ENCODE measurements at regions not wholly inside any gene's neighbourhood (a gene's known extent, or its start where the extent isn't known, plus 50 kb on each side); places are given as distances from the start of the nearest gene placed in this dataset.
A peak's percentile ranks its signal among the peaks of the same experiment; 100 is the strongest.

- Histone ChIP-seq H3K27ac (ENCODE audit: low read depth, low read length, severe bottlenecking) (no peak overlapping the region), H3K4me3 (ENCODE audit: extremely low read depth, insufficient read depth, low read length, poor library complexity, severe bottlenecking) (no peak overlapping the region), H3K4me1 (ENCODE audit: control insufficient read depth, insufficient read depth, low read length, poor library complexity, severe bottlenecking) (peaks cover 4% of the 10 kb centered on the region), H3K9me3 (ENCODE audit: control insufficient read depth, low read length) (no peaks in the 10 kb centered on the region), H3K36me3 (ENCODE audit: control insufficient read depth, insufficient read depth, low read length) (no peaks in the 10 kb centered on the region)
- WGBS, 2 experiments (ENCODE audit: insufficient coverage in 2 of 2) = 100% methylated on average over 1 of the region's 1 CpG; no CpG with 5 or more reads in 1 of the 2 experiments
Observed at GRCh38 chr5:109961751-109962150, 272.0 kb downstream of the MAN2A1 start.

- H3K36me3 ChIP-seq (ENCODE audit: control insufficient read depth, insufficient read depth, low read length) = no peaks in the 10 kb centered on the region
- no peak overlapping the region for H3K4me3 ChIP-seq (ENCODE audit: extremely low read depth, insufficient read depth, low read length, poor library complexity, severe bottlenecking)
- no peaks in the 10 kb centered on the region for H3K4me1 ChIP-seq (ENCODE audit: control insufficient read depth, insufficient read depth, low read length, poor library complexity, severe bottlenecking)
- H3K27ac ChIP-seq (ENCODE audit: low read depth, low read length, severe bottlenecking) = no peak overlapping the region
- WGBS, 2 experiments (ENCODE audit: insufficient coverage in 2 of 2) = 81 to 82% methylated on average over 1 of the region's 1 CpG
- no peaks in the 10 kb centered on the region for H3K9me3 ChIP-seq (ENCODE audit: control insufficient read depth, low read length)
Observed at GRCh38 chr5:109962882-109963603, 273.3 kb downstream of the MAN2A1 start.

- Histone ChIP-seq H3K9me3 (ENCODE audit: control insufficient read depth, low read length) (no peaks in the 10 kb centered on the region), H3K4me1 (ENCODE audit: control insufficient read depth, insufficient read depth, low read length, poor library complexity, severe bottlenecking) (no peaks in the 10 kb centered on the region), H3K36me3 (ENCODE audit: control insufficient read depth, insufficient read depth, low read length) (no peaks in the 10 kb centered on the region), H3K27ac (ENCODE audit: low read depth, low read length, severe bottlenecking) (no peak overlapping the region), H3K4me3 (ENCODE audit: extremely low read depth, insufficient read depth, low read length, poor library complexity, severe bottlenecking) (no peak overlapping the region)
- 80 to 83% methylated on average over 1 of the region's 3 CpGs for WGBS, 2 experiments (ENCODE audit: insufficient coverage in 2 of 2)
Observed at GRCh38 chr5:109964136-109964535, 274.4 kb downstream of the MAN2A1 start.

DNA sequence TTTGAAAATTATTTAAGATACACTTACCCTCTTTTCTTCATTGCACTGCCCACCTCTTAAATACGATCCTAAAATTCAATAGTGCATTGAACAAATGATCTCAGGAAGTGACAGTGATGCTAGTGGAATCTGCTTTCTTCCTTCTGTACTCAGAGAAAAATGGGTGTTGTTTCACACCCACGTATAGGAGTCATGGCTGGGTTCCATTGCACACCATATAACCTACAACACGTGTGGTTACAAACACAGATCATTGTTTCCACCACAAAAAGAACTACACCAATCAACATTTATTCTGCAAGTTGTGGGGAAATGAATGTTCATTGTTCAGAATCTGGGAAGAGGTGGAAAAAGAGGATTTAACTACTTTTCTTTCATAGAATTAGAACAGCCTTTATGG lies 275.9 kb downstream of the MAN2A1 start:
- no peak overlapping the region for H3K4me3 ChIP-seq (ENCODE audit: extremely low read depth, insufficient read depth, low read length, poor library complexity, severe bottlenecking)
- H3K27ac ChIP-seq (ENCODE audit: low read depth, low read length, severe bottlenecking) = no peak overlapping the region
- no peaks in the 10 kb centered on the region for H3K4me1 ChIP-seq (ENCODE audit: control insufficient read depth, insufficient read depth, low read length, poor library complexity, severe bottlenecking)
- no peaks in the 10 kb centered on the region for H3K9me3 ChIP-seq (ENCODE audit: control insufficient read depth, low read length)
- 100% methylated on average over 1 of the region's 3 CpGs; no CpG with 5 or more reads in 1 of the 2 experiments for WGBS, 2 experiments (ENCODE audit: insufficient coverage in 2 of 2)
- H3K36me3 ChIP-seq (ENCODE audit: control insufficient read depth, insufficient read depth, low read length) = no peaks in the 10 kb centered on the region

DNA sequence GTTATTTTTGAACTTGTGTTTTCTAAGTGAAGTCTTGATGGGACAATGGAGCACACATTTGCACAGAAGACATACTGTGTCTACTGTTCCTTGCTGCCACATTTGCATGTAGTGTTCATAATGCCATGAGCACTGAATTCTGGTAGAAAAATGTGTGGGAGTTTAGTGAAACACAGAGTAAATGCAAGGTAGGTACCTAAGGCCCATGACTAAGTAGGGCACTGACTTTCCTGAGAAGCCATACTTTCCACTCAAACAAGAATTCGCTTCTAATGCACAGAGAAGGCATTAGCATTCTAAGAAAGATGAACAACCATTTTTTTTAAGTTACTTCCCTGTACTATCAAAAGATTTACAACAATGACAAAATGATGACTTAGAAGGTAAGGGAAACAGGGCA lies 282.2 kb downstream of the MAN2A1 start:
- 80 to 100% methylated on average over 1 of the region's 1 CpG for WGBS, 2 experiments (ENCODE audit: insufficient coverage in 2 of 2)
- Histone ChIP-seq H3K9me3 (ENCODE audit: control insufficient read depth, low read length) (no peaks in the 10 kb centered on the region), H3K27ac (ENCODE audit: low read depth, low read length, severe bottlenecking) (no peak overlapping the region)

DNA sequence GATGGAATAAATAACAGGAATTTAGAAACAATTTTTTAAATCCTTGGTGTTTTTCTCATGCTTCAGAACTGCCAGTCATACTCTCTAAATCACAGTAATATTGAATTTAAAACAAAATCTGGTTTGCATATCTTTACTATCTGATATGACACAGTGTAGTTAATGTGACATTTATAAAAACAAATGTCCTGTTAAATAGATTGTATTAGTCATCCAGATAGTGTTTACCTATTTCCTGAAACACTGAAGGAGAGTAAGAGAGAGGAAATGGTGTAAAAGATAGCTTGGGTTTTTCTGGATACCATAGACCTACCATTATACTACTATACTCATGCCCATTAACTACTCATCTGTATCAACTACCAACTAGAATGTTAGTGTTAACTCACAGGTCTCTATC lies 292.3 kb downstream of the MAN2A1 start:
- Histone ChIP-seq H3K9me3 (ENCODE audit: control insufficient read depth, low read length) (no peaks in the 10 kb centered on the region), H3K4me3 (ENCODE audit: extremely low read depth, insufficient read depth, low read length, poor library complexity, severe bottlenecking) (no peak overlapping the region), H3K4me1 (ENCODE audit: control insufficient read depth, insufficient read depth, low read length, poor library complexity, severe bottlenecking) (no peaks in the 10 kb centered on the region), H3K36me3 (ENCODE audit: control insufficient read depth, insufficient read depth, low read length) (no peaks in the 10 kb centered on the region), H3K27ac (ENCODE audit: low read depth, low read length, severe bottlenecking) (no peak overlapping the region)

More for the DNA sequence above, 282.2 kb downstream of the MAN2A1 start:
- H3K36me3 ChIP-seq (ENCODE audit: control insufficient read depth, insufficient read depth, low read length) = no peaks in the 10 kb centered on the region
- H3K4me1 ChIP-seq (ENCODE audit: control insufficient read depth, insufficient read depth, low read length, poor library complexity, severe bottlenecking) = no peaks in the 10 kb centered on the region
- H3K4me3 ChIP-seq (ENCODE audit: extremely low read depth, insufficient read depth, low read length, poor library complexity, severe bottlenecking) = no peak overlapping the region

GRCh38 chr5:109982966-109983534 lies 293.3 kb downstream of the MAN2A1 start:
- Histone ChIP-seq H3K36me3 (ENCODE audit: control insufficient read depth, insufficient read depth, low read length) (no peaks in the 10 kb centered on the region), H3K4me3 (ENCODE audit: extremely low read depth, insufficient read depth, low read length, poor library complexity, severe bottlenecking) (no peak overlapping the region), H3K4me1 (ENCODE audit: control insufficient read depth, insufficient read depth, low read length, poor library complexity, severe bottlenecking) (peaks cover 6% of the 10 kb centered on the region), H3K9me3 (ENCODE audit: control insufficient read depth, low read length) (no peaks in the 10 kb centered on the region), H3K27ac (ENCODE audit: low read depth, low read length, severe bottlenecking) (no peak overlapping the region)
- WGBS, 2 experiments (ENCODE audit: insufficient coverage in 2 of 2) = 86 to 91% methylated on average over 3 of the region's 3 CpGs

DNA sequence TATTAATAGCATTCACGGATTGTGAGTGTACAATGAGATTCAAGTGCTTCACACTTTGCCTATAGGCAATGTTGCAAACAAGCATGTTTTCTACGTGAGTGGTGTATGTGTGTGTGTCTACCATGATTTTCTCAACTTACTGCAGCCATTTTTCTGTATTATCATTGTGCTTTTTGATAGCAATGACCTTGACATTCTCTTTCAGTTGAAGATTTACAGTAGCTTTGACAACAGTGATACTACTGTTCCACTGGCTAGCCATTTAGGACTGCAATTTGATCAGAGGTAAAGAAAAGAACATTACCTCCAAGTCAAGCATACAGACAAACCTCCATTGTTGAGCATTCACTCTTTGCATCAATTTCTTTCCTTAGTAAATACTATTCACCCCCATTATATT lies 297.0 kb downstream of the MAN2A1 start:
- Histone ChIP-seq H3K9me3 (ENCODE audit: control insufficient read depth, low read length) (no peaks in the 10 kb centered on the region), H3K4me1 (ENCODE audit: control insufficient read depth, insufficient read depth, low read length, poor library complexity, severe bottlenecking) (peaks cover 9% of the 10 kb centered on the region), H3K4me3 (ENCODE audit: extremely low read depth, insufficient read depth, low read length, poor library complexity, severe bottlenecking) (no peak overlapping the region), H3K27ac (ENCODE audit: low read depth, low read length, severe bottlenecking) (no peak overlapping the region), H3K36me3 (ENCODE audit: control insufficient read depth, insufficient read depth, low read length) (no peaks in the 10 kb centered on the region)
- WGBS, 2 experiments (ENCODE audit: insufficient coverage in 2 of 2) = 100% methylated on average over 2 of the region's 2 CpGs; no CpG with 5 or more reads in 1 of the 2 experiments

- no CpG with 5 or more reads among the region's 1 CpG for WGBS, 2 experiments (ENCODE audit: insufficient coverage in 2 of 2)
Observed at GRCh38 chr5:109987355-109987754, 297.6 kb downstream of the MAN2A1 start.

DNA sequence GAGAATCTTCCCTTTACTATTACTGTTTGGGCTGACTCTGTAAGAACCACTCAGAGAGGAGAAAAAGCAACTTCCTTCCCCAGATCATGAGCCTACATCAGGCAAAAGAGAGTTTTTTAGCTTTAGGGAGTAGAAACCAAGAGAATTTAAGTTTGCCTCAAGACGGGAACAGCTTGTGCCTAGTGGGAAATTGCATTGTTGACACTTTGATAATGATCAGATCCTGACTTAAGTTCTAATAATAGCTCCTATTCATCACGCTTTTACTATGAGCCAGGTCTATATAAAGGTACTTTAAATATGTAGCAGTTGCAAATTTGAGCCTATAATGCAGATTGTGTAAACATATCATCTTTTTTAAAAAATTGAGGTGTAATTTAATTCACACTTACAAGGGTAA lies 298.2 kb downstream of the MAN2A1 start:
- H3K27ac ChIP-seq (ENCODE audit: low read depth, low read length, severe bottlenecking) = peak overlapping the region; percentile 84
- peaks cover 9% of the 10 kb centered on the region for H3K4me1 ChIP-seq (ENCODE audit: control insufficient read depth, insufficient read depth, low read length, poor library complexity, severe bottlenecking)
- WGBS, 2 experiments (ENCODE audit: insufficient coverage in 2 of 2) = no CpG with 5 or more reads among the region's 2 CpGs
- no peaks in the 10 kb centered on the region for H3K9me3 ChIP-seq (ENCODE audit: control insufficient read depth, low read length)
- H3K36me3 ChIP-seq (ENCODE audit: control insufficient read depth, insufficient read depth, low read length) = no peaks in the 10 kb centered on the region
- no peak overlapping the region for H3K4me3 ChIP-seq (ENCODE audit: extremely low read depth, insufficient read depth, low read length, poor library complexity, severe bottlenecking)

More at GRCh38 chr5:109987355-109987754, 297.6 kb downstream of the MAN2A1 start:
- no peaks in the 10 kb centered on the region for H3K9me3 ChIP-seq (ENCODE audit: control insufficient read depth, low read length)
- peak overlapping the region; percentile 84 for H3K27ac ChIP-seq (ENCODE audit: low read depth, low read length, severe bottlenecking)
- peaks cover 9% of the 10 kb centered on the region for H3K4me1 ChIP-seq (ENCODE audit: control insufficient read depth, insufficient read depth, low read length, poor library complexity, severe bottlenecking)
- no peak overlapping the region for H3K4me3 ChIP-seq (ENCODE audit: extremely low read depth, insufficient read depth, low read length, poor library complexity, severe bottlenecking)
- H3K36me3 ChIP-seq (ENCODE audit: control insufficient read depth, insufficient read depth, low read length) = no peaks in the 10 kb centered on the region

GRCh38 chr5:109989161-109989560 lies 299.4 kb downstream of the MAN2A1 start:
- peaks cover 9% of the 10 kb centered on the region for H3K4me1 ChIP-seq (ENCODE audit: control insufficient read depth, insufficient read depth, low read length, poor library complexity, severe bottlenecking)
- H3K4me3 ChIP-seq (ENCODE audit: extremely low read depth, insufficient read depth, low read length, poor library complexity, severe bottlenecking) = no peak overlapping the region
- WGBS, 2 experiments (ENCODE audit: insufficient coverage in 2 of 2) = 90 to 97% methylated on average over 3 to 7 of the region's 7 CpGs
- H3K27ac ChIP-seq (ENCODE audit: low read depth, low read length, severe bottlenecking) = no peak overlapping the region
- H3K9me3 ChIP-seq (ENCODE audit: control insufficient read depth, low read length) = no peaks in the 10 kb centered on the region
- no peaks in the 10 kb centered on the region for H3K36me3 ChIP-seq (ENCODE audit: control insufficient read depth, insufficient read depth, low read length)
